CD8-positive, alpha-beta memory T cell (primary cell): ENCODE measurements at regions not wholly inside any gene's neighbourhood (a gene's known extent, or its start where the extent isn't known, plus 50 kb on each side); places are given as distances from the start of the nearest gene placed in this dataset.

Source experiments
- CTCF ChIA-PET: fragments of 350-600 bp; sonication (Branson Sonifier 250); formaldehyde crosslinking; loops from one replicate; lab custom pipeline; 2021; ENCODE audit warnings: antibody characterized with exemption; lab: Charles Lee
- POLR2A ChIA-PET: fragments of 350-600 bp; sonication (Branson Sonifier 250); formaldehyde crosslinking; loops from one replicate; lab custom pipeline; 2021; ENCODE audit warnings: antibody characterized with exemption; lab: Charles Lee
- DNase-seq, 5 donors: peaks; one replicate each; pipeline versions ENCODE4 v3.0.0 to v3.0.0-alpha.2; 2020 to 2022; ENCODE audit warnings: mixed read lengths in 1 of 5
- H3K27ac ChIP-seq: one replicate; pipeline ENCODE4 v1.7.0; 2013; ENCODE audit warnings: low read depth, mild to moderate bottlenecking, low read length, moderate library complexity
- H3K27me3 ChIP-seq: 2 replicates; pipeline ENCODE4 v1.7.0; 2013; ENCODE audit warnings: low read length, mild to moderate bottlenecking; ENCODE audit not compliant: insufficient read depth, poor library complexity, severe bottlenecking
- H3K36me3 ChIP-seq: 2 replicates; pipeline ENCODE4 v1.7.0; 2013; ENCODE audit warnings: mild to moderate bottlenecking, low read length, moderate library complexity; ENCODE audit not compliant: insufficient read depth
- H3K4me1 ChIP-seq: 2 replicates; pipeline ENCODE4 v1.7.0; 2013; ENCODE audit warnings: mild to moderate bottlenecking, low read length, moderate library complexity; ENCODE audit not compliant: insufficient read depth
- H3K4me3 ChIP-seq: 2 replicates; pipeline ENCODE4 v1.7.0; 2013; ENCODE audit warnings: mild to moderate bottlenecking, low read length
- H3K9me3 ChIP-seq: 2 replicates; pipeline ENCODE4 v1.7.0; 2013; ENCODE audit warnings: mild to moderate bottlenecking, low read length
- H3K27ac Mint-ChIP-seq, 8 donors: one replicate each; pipeline ENCODE4 v1.8.0; 2020 to 2021; ENCODE audit warnings: mixed read lengths in 8 of 8, mild to moderate bottlenecking in 6 of 8, inconsistent platforms in 3 of 8, moderate library complexity in 3 of 8
- H3K27me3 Mint-ChIP-seq, 2 donors: one replicate each; pipeline ENCODE4 v1.8.0; 2020 to 2021; ENCODE audit warnings: mixed read lengths in 2 of 2, mild to moderate bottlenecking in 1 of 2, moderate library complexity in 1 of 2
- H3K36me3 Mint-ChIP-seq, 3 donors: one replicate each; pipeline ENCODE4 v1.8.0; 2020 to 2021; ENCODE audit warnings: mixed read lengths in 3 of 3, inconsistent platforms in 1 of 3, mild to moderate bottlenecking in 1 of 3
- H3K4me1 Mint-ChIP-seq, 3 donors: one replicate each; pipeline ENCODE4 v1.8.0; 2020 to 2021; ENCODE audit warnings: mixed read lengths in 3 of 3, inconsistent platforms in 1 of 3, mild to moderate bottlenecking in 1 of 3
- H3K4me3 Mint-ChIP-seq, 7 donors: one replicate each; pipeline ENCODE4 v1.8.0; 2020 to 2021; ENCODE audit warnings: mixed read lengths in 7 of 7, mild to moderate bottlenecking in 6 of 7, moderate library complexity in 4 of 7, inconsistent platforms in 2 of 7
- H3K9me3 Mint-ChIP-seq, 5 donors: one replicate each; pipeline ENCODE4 v1.8.0; 2020 to 2022; ENCODE audit warnings: mixed read lengths in 5 of 5, mild to moderate bottlenecking in 3 of 5, moderate library complexity in 2 of 5, inconsistent platforms in 1 of 5

DNA sequence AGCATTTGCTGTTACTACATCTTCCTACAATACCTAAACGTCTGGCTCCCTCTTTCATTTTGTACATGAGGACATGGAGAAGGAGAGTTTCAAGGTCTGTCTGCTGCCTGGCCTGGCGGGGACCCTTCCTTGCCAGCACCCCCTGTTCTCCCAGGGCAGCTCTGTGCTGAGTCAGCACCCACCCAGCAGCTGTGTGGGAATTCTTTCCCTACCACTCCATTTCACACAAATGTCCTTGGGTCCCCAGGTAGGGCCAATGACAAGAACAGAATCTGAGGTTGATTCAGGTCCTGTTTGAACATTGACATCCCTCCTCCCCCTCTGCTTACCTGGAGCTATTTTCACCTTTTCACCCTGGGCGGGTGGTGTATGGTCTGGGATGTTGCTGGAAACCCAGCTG, 129.9 kb upstream of the ITGA6 start:
- H3K36me3 Mint-ChIP-seq, result peaks cover 0 to 3% (median 0%) of the 10 kb centered on the region in 3 donors
- Histone ChIP-seq H3K4me1 (no peaks in the 10 kb centered on the region), H3K27me3 (peaks cover 3% of the 10 kb centered on the region), H3K27ac (no peak overlapping the region), H3K36me3 (no peaks in the 10 kb centered on the region), H3K4me3 (no peak overlapping the region), H3K9me3 (no peaks in the 10 kb centered on the region)
- H3K4me1 Mint-ChIP-seq, result no peaks in the 10 kb centered on the region
- peaks cover 19 to 47% of the 10 kb centered on the region in 2 donors for H3K27me3 Mint-ChIP-seq
- no peaks in the 10 kb centered on the region for H3K9me3 Mint-ChIP-seq
- ChIA-PET POLR2A (no interaction called here), CTCF (no interaction called here)
- H3K27ac Mint-ChIP-seq, result no peak overlapping the region
- DNase-seq, result no peak
- no peak overlapping the region for H3K4me3 Mint-ChIP-seq

DNA sequence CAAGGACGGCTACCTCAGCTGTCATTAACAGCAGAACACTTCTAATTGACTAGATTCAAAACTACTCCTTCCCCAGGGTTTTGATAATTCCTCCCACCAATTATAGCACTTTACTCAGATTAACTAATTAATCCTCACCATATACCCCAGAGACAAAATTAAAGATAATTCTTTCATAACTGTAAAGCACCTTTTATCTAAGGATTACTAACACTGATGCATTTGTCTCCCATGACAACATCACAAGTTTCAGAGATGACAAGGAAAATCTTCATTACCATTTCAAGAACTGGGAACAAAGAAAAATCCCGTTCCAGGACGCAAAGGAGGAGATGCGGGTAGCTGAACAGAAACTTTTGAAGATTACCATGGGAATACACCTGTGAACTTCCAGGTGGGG, 129.4 kb upstream of the ITGA6 start:
- ChIA-PET CTCF (interaction anchor here (1.6 kb wide), 1 partner anchor 164 kb away, joined by 3 read pairs; no protein-coding TSS in a partner anchor), POLR2A (no interaction called here)
- H3K27ac ChIP-seq, result no peak overlapping the region

DNA sequence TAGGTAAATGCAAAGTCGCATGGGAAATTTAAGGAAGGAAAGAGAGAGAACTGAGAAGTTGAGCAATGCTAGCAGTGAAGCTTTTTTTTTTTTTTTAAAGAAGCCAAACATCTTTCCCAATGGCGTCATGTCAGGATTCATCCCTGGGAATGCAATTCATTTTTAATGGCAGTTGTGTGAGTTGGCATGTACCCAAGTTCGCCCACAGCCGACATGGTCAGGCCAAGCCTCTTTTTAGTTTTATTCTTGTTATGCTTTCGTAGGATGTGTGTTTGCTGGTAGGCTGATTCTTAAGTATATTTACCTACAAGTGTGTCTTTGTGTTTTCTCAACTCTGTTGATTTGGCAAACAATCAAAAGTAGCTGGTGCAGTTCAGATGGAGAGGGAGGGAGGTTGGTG, 127.6 kb upstream of the ITGA6 start:
- no peak overlapping the region for H3K27ac ChIP-seq
- H3K4me1 Mint-ChIP-seq, result no peaks in the 10 kb centered on the region
- no peaks in the 10 kb centered on the region for H3K9me3 Mint-ChIP-seq
- peaks cover 0 to 8% (median 0%) of the 10 kb centered on the region in 3 donors for H3K36me3 Mint-ChIP-seq
- CTCF ChIA-PET, result no interaction called here
- H3K4me1 ChIP-seq, result no peaks in the 10 kb centered on the region
- H3K27me3 ChIP-seq, result peaks cover 3% of the 10 kb centered on the region
- no peaks in the 10 kb centered on the region for H3K9me3 ChIP-seq
- no peak for DNase-seq
- no peak overlapping the region for H3K27ac Mint-ChIP-seq
- no peaks in the 10 kb centered on the region for H3K36me3 ChIP-seq
- no peak overlapping the region for H3K4me3 Mint-ChIP-seq
- no peak overlapping the region for H3K4me3 ChIP-seq
- peaks cover 25 to 65% of the 10 kb centered on the region in 2 donors for H3K27me3 Mint-ChIP-seq
- POLR2A ChIA-PET, result no interaction called here

More for the DNA sequence above, 129.4 kb upstream of the ITGA6 start:
- peaks cover 21 to 50% of the 10 kb centered on the region in 2 donors for H3K27me3 Mint-ChIP-seq
- H3K36me3 ChIP-seq, result no peaks in the 10 kb centered on the region
- H3K36me3 Mint-ChIP-seq, result peaks cover 0 to 3% (median 0%) of the 10 kb centered on the region in 3 donors
- H3K4me1 Mint-ChIP-seq, result no peaks in the 10 kb centered on the region
- no peaks in the 10 kb centered on the region for H3K9me3 ChIP-seq
- no peaks in the 10 kb centered on the region for H3K9me3 Mint-ChIP-seq
- peaks cover 3% of the 10 kb centered on the region for H3K27me3 ChIP-seq
- no peak overlapping the region for H3K4me3 Mint-ChIP-seq
- H3K4me1 ChIP-seq, result no peaks in the 10 kb centered on the region
- no peak overlapping the region for H3K4me3 ChIP-seq
- DNase-seq, result no peak
- H3K27ac Mint-ChIP-seq, result no peak overlapping the region

DNA sequence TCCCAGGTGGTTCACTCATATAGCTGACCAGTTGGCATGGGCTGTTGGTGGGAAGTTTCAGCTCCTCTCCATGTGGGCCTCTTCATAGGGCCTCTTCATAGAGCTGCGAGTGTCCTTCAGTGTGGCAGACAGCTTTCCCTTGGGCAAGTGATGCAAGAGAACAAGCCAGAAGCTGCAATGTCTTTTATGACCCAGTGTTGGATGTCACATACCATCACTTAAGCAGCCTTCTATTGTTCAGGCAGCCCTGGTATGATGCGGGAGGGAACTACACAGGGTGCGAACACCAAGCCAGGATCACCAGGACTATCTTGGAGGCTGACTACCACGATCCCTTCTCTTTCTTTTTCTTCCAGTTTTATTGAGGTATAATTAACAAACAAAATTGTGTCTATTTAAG, 126.5 kb upstream of the ITGA6 start:
- Mint-ChIP-seq H3K27me3 (peaks cover 25 to 69% of the 10 kb centered on the region in 2 donors), H3K36me3 (peaks cover 0 to 8% (median 0%) of the 10 kb centered on the region in 3 donors), H3K4me1 (no peaks in the 10 kb centered on the region), H3K27ac (no peak overlapping the region), H3K9me3 (no peaks in the 10 kb centered on the region), H3K4me3 (no peak overlapping the region)
- Histone ChIP-seq H3K9me3 (no peaks in the 10 kb centered on the region), H3K36me3 (no peaks in the 10 kb centered on the region), H3K27ac (no peak overlapping the region), H3K27me3 (peaks cover 3% of the 10 kb centered on the region), H3K4me3 (no peak overlapping the region), H3K4me1 (no peaks in the 10 kb centered on the region)
- ChIA-PET POLR2A (no interaction called here), CTCF (no interaction called here)
- no peak for DNase-seq

DNA sequence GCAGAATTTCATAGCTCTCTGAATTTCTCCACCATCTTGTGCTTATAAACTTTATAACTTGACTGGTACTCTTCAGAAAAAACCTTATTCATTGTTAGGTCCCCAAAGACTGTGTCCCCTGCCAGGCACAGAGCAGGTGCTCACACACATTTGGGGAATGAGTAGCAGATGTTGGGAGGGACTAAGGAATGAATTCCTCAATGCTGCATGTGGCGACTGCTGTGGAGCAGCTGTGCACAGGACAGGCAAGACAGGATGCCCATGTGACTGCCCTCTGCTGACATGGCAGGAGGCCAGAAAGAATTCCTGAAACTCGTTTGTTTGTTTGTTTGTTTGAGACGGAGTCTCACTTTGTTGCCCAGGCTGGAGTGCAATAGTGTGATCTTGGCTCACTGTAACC, 122.3 kb upstream of the ITGA6 start:
- H3K27ac Mint-ChIP-seq, result no peak overlapping the region
- Histone ChIP-seq H3K36me3 (no peaks in the 10 kb centered on the region), H3K4me1 (no peaks in the 10 kb centered on the region), H3K9me3 (no peaks in the 10 kb centered on the region), H3K4me3 (no peak overlapping the region), H3K27me3 (no peaks in the 10 kb centered on the region), H3K27ac (no peak overlapping the region)
- DNase-seq, result no peak
- peaks cover 0 to 8% (median 0%) of the 10 kb centered on the region in 3 donors for H3K36me3 Mint-ChIP-seq
- H3K4me3 Mint-ChIP-seq, result no peak overlapping the region
- H3K4me1 Mint-ChIP-seq, result no peaks in the 10 kb centered on the region
- H3K27me3 Mint-ChIP-seq, result peaks cover 20 to 46% of the 10 kb centered on the region in 2 donors
- no peaks in the 10 kb centered on the region for H3K9me3 Mint-ChIP-seq
- ChIA-PET CTCF (interaction anchor here (0.5 kb wide), 1 partner anchor 68 kb away, joined by 3 read pairs; no protein-coding TSS in a partner anchor), POLR2A (no interaction called here)

DNA sequence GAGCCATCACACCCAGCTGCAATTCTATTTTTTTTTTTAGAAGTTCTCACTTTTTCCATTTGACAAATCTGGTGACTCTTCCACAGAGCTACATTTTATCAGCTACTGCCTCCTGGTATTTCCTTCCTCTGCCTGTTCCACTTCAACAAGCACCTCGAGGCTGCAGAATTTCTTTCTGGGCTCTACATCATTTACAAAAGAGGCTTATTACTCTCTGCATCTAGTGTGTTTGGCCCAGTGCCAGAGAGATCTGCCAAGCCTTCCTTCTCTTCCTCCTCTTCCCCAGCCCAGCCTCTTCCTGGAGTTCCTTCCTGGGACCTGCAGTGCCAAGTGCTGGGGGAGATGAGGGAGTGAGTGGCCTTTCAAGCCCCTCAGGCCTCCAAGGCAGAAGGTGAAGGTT, 119.6 kb upstream of the ITGA6 start:
- DNase-seq, result no peak
- Mint-ChIP-seq H3K36me3 (peaks cover 0 to 5% (median 0%) of the 10 kb centered on the region in 3 donors), H3K4me3 (no peak overlapping the region), H3K4me1 (no peaks in the 10 kb centered on the region), H3K27me3 (peaks cover 7 to 40% of the 10 kb centered on the region in 2 donors), H3K27ac (no peak overlapping the region), H3K9me3 (no peaks in the 10 kb centered on the region)
- Histone ChIP-seq H3K4me3 (no peak overlapping the region), H3K9me3 (no peaks in the 10 kb centered on the region), H3K4me1 (no peaks in the 10 kb centered on the region), H3K27ac (no peak overlapping the region), H3K27me3 (no peaks in the 10 kb centered on the region), H3K36me3 (no peaks in the 10 kb centered on the region)
- ChIA-PET CTCF (no interaction called here), POLR2A (no interaction called here)

DNA sequence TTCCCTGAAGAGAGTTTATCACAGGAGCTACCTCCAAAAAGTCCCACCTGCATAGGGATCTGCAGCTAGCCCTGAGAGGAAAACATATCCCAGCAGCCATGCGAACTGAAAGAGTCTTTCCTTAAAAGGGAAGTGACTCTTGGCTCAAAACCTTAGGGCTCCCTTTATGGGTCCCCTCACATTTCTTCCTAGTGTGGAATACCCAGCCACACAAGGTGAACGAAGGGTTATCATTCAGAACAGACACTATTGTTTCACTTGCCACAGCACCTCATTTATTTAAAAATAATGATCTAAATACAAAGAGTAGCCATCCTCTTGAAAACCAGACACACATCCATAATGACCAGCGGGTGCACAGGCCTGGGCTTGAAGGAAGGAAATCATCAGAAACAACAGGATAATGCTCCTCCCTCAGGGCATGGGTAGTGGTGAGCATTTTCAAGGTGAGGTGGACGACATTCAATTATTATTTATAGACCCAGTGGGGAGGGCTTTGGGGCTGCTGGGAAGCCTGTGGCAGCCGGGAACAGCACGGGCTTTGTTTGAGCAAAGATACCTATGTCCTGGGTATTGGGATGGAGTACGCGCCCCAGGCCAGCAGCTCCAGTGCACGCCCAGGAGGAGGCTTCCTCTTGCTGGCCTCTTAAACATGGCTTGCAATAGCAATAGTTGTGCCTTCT, 119.0 kb upstream of the ITGA6 start:
- H3K27me3 Mint-ChIP-seq, result peaks cover 4 to 34% of the 10 kb centered on the region in 2 donors
- CTCF ChIA-PET, result no interaction called here
- POLR2A ChIA-PET, result no interaction called here

DNA sequence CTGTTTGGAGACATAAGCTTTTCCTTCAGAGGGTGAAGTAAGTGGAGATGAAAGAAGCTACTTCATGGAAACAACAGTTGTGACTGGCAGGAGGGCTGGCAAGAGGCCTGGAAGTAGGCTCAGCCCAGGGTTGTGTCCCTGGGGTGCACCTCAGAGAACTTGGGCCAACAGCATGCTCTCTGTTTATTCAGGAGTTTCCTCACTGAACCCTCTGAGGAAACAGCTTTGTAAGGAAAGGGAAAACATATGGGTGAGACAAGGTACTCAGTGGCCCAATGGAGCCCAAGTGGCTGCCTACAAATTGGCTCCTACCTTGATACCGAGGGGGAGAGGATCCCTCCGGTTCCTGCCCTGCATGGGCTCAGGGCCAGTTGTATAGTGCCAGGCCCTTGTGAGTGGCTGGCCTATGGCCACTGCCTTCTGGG, 115.5 kb upstream of the ITGA6 start:
- no peaks in the 10 kb centered on the region for H3K36me3 Mint-ChIP-seq
- POLR2A ChIA-PET, result no interaction called here
- no peak overlapping the region for H3K4me3 Mint-ChIP-seq
- no peaks in the 10 kb centered on the region for H3K27me3 ChIP-seq
- no peaks in the 10 kb centered on the region for H3K4me1 ChIP-seq
- no peak for DNase-seq
- no peak overlapping the region for H3K27ac ChIP-seq
- H3K27ac Mint-ChIP-seq, result no peak overlapping the region
- no peaks in the 10 kb centered on the region for H3K9me3 ChIP-seq
- no peaks in the 10 kb centered on the region for H3K9me3 Mint-ChIP-seq
- no peaks in the 10 kb centered on the region for H3K36me3 ChIP-seq
- H3K27me3 Mint-ChIP-seq, result peaks cover 0 to 10% of the 10 kb centered on the region in 2 donors
- no peak overlapping the region for H3K4me3 ChIP-seq
- CTCF ChIA-PET, result no interaction called here
- H3K4me1 Mint-ChIP-seq, result no peaks in the 10 kb centered on the region

More for the DNA sequence above, 119.0 kb upstream of the ITGA6 start:
- no peaks in the 10 kb centered on the region for H3K9me3 ChIP-seq
- H3K4me3 ChIP-seq, result no peak overlapping the region
- no peaks in the 10 kb centered on the region for H3K27me3 ChIP-seq
- Mint-ChIP-seq H3K9me3 (no peaks in the 10 kb centered on the region), H3K4me1 (no peaks in the 10 kb centered on the region), H3K4me3 (no peak overlapping the region), H3K36me3 (peaks cover 0 to 5% (median 0%) of the 10 kb centered on the region in 3 donors), H3K27ac (no peak overlapping the region)
- no peaks in the 10 kb centered on the region for H3K36me3 ChIP-seq
- no peaks in the 10 kb centered on the region for H3K4me1 ChIP-seq
- no peak for DNase-seq
- no peak overlapping the region for H3K27ac ChIP-seq
